Posterior vena cava (tissue), 2 donors: ENCODE measurements at regions not wholly inside any gene's neighbourhood (a gene's known extent, or its start where the extent isn't known, plus 50 kb on each side); places are given as distances from the start of the nearest gene placed in this dataset.

ENCODE experiments used
- DNase-seq: peaks from one replicate; pipeline ENCODE4 v3.0.0-alpha.2; 2020; ENCODE audit warnings: low spot score
- intact Hi-C, 2 donors: fragments of 100-400 bp; cut with DNase I; formaldehyde crosslinking; loops; one replicate each; pipeline versions ENCODE4 v1.14.1 to v1.14.2; 2022 to 2023
- donor health status: DM: yes; HTN: yes; CAD: no.
- donor health status: DM: yes; HTN: yes; CAD: no.

- no peak for DNase-seq
- intact Hi-C loops, result no loop called here
Measured at GRCh38 chr1:218525031-218525430, 179.9 kb downstream of the TGFB2 start.

GRCh38 chr1:218525451-218526197 is 180.5 kb downstream of the TGFB2 start:
- no peak for DNase-seq
- intact Hi-C loops, result no loop called here

GRCh38 chr1:218526198-218526580 is 181.1 kb downstream of the TGFB2 start:
- DNase-seq, result no peak
- intact Hi-C loops, result no loop called here

DNA sequence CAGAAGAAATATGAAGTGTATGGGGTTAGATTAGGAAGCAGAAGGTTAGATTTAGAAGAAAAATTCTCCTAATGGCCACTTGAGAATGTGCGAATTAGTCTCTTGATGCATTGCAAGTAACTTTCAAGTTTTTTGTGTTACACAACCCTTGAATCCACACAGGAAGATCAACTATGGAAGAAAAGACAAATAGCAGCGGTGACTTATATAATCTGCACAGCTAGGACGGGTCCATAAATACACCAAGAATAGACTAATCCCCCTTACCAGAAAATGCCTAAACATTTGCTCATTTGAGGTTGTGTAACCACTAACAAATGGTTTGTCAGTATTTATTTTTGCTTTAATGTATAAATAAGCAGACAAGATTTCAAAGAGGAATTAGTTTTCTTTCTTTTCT is 182.6 kb downstream of the TGFB2 start:
- intact Hi-C loops, result no loop called here
- no peak for DNase-seq

- DNase-seq, result no peak
- intact Hi-C loops, result no loop called here
Measured at GRCh38 chr1:218529646-218530300, 184.6 kb downstream of the TGFB2 start.

DNA sequence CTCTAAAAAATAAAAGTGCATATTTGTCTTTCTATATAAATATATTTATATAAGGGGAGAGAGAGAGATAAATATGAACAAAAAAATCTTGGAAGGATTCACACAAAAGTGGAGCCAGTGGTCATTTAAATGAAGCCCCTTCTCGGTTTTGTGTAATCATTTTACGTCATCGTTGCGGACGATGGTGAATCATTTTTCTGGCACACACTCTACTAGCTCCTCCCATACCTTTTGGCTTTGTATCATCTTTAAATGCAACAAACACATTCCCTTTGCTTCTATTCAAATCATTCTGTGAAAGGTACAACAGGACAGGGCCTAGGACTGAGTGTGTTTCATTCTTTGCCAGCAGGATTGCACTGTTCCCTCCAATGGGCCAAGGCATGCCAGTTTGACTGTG is 186.8 kb downstream of the TGFB2 start:
- DNase-seq, result no peak
- intact Hi-C loops, result no loop called here

DNA sequence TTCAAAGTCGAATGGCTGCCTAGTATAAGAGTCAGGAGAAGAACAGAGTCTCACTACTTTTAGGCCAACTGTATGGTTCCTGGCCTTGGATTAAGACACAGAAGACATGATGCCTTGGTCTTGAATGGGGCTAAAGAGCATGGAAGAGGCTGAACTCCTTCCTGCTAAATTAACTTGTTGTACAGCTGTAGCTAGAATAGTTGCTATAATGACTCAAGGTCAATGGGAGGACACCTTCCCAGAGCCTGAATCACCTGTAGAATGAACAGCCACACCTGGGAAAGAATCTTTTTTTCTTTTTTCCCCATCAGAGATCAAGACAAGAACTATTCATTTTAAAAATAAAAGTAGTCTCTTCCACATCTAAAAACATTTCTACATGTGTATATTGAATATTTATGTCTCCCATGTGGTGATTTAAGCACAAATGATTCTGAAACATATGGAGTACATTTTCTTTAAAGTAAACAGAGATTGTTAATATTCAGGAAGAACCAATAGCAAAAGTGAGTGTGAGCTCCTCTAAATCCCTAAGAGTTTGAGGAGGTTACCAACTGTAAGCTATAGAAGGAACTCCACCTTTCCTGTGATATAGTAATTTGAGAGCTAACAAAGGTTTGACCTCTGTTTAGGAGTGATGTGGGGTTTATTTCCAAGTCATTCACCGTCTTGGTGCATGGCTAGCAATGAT is 191.3 kb downstream of the TGFB2 start:
- intact Hi-C loops, result no loop called here
- no peak for DNase-seq

DNA sequence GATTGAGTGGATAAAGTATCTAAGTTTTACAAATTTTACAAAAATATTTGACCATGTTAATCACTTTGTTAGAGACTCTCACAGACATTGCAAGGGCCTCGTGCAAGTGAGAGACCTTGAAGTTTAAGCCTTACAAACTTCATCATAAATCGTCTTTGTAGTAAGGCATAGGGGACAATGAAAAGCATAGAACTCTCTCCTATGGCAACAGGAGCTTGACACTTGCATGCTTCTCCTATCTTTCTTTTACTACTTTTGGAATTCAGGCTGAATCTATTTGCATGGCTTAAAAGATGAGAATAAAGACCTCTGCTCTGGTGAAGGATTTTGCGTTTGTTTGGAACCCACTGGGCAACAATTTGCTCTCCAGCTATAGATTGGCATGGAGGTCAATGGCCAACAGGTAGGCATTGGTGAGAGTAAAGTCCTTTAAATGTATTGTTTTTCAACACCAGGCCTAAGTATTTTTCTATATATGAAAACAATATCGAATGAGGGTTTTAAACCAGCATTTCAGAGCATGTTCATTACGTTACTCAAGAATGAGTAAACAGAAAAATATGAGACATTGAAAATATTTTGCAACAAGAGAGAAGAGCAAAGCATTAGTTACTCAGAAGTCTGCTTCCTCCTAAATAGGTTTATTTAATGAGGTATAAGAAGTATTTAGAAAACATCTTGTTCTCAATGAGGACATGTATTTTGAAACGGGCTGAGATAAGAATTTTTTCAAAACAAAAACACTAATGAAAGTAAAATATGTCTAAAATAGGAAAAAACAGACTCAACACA is 192.2 kb downstream of the TGFB2 start:
- intact Hi-C loops, result no loop called here
- DNase-seq, result no peak

DNA sequence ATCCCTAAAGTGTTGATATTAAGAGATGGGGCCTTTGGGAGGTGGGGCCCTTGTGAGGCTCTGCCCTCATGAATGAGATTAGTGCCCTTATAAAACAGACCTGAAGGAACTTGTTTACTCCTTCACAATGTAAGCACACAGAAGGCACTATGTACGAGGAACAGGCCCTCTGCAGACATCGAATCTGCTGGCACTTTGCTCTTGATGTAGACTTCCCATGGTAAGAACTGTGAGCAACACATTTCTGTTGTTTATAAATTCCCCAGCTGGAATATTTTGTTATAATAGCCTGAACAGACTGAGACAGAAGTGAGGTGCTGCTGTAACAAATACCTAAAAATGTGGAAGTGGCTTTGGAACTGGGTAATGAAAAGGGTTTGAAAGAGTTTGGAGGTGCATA is 193.2 kb downstream of the TGFB2 start:
- intact Hi-C loops, result no loop called here
- DNase-seq, result no peak

DNA sequence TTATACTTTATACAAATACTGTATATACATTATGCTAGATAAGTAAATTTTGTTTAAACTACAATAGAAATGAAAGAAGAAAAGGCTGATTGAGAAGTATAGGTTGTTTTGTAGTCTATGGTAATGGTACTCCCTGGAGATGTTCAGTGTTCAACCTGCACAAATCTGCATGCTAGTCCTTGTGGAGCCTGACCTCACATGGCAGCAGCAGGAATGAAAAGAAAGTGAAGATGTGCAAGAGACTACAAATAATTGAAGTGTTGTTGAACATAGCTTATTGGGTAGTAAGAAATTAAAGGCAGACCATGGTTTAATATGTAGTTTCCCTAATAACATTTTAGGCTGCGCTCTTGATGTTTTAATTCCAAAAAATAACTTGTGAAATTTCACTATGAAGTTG is 201.2 kb downstream of the TGFB2 start:
- no peak for DNase-seq
- intact Hi-C loops, result no loop called here

- intact Hi-C loops, result no loop called here
- DNase-seq, result no peak
Measured at GRCh38 chr1:218547957-218548730, 203.0 kb downstream of the TGFB2 start.

GRCh38 chr1:218548764-218549163 is 203.6 kb downstream of the TGFB2 start:
- DNase-seq, result no peak
- intact Hi-C loops, result no loop called here

GRCh38 chr1:218553197-218553596 is 208.1 kb downstream of the TGFB2 start:
- intact Hi-C loops, result no loop called here
- DNase-seq, result no peak

DNA sequence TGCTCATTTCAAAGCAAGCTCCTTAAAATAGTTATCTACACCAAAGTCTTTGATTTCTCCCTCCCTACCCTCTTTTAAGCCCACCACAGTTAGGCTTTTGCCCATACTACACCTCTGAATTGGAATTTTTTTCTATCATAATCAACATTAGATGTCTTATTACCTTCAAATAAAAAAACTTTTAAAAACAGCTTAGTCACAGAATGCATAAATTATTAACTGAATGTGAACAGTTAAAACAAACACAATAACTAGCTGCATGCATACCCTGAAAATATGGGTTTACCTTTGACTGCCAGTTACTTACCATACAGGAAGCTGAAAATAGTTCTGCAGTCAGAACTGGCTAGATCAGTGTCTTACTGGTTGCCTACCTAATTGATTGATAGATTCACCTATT is 210.9 kb downstream of the TGFB2 start:
- no peak for DNase-seq
- intact Hi-C loops, result no loop called here

- DNase-seq, result no peak
- intact Hi-C loops, result no loop called here
Measured at GRCh38 chr1:218557731-218558130, 212.6 kb downstream of the TGFB2 start.

DNA sequence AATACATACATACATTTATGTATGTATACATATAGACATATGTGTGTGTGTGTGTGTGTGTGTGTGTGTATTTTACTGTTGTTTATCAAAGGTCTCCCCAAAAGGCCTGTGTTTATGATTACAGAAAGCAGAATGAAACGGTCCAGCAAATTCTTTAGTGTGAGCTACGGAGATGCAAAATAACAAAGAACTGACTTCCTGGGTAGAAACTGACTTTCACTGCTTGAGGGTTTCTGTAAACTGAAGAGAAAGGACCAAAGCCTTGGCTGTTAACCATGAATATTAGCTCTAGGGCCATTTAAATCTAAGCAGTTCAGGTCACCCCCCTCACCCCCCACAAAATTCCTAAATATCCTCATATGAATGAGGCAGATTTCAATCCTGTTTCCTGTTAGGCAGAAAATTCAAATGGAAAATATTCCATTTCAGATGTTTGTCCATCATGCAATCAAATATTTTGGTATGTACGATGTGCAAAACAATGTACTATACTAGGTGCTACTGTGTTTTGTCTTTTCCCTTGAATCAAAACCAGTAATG is 213.2 kb downstream of the TGFB2 start:
- DNase-seq, result no peak
- intact Hi-C loops, result no loop called here

- intact Hi-C loops, result no loop called here
- DNase-seq, result no peak
Measured at GRCh38 chr1:218565377-218565776, 220.2 kb downstream of the TGFB2 start.

- intact Hi-C loops, result no loop called here
Measured at GRCh38 chr1:218568962-218569550, 223.9 kb downstream of the TGFB2 start.

DNA sequence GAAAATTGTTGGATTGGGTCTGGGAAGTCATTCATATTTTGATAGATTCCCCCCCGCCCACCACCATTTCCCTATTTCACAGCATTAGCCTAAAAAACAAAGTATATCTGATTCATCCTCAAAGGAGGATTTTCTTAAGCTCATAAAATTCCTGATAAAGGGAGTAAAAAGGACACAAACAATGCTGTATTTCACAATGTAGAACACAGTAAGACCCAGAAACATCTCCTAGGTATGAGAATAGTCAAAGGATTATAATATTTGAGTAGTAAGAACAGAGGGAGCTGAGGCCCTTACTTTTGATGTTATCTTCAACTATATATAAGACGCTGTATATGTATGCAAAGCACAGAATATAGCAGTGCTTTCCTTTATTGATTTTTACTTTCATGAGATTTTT is 225.3 kb downstream of the TGFB2 start:
- no peak for DNase-seq
- intact Hi-C loops, result no loop called here

More at GRCh38 chr1:218568962-218569550, 223.9 kb downstream of the TGFB2 start:
- no peak for DNase-seq
